Heart right ventricle (tissue), 16 donors: ENCODE measurements at regions not wholly inside any gene's neighbourhood (a gene's known extent, or its start where the extent isn't known, plus 50 kb on each side); places are given as distances from the start of the nearest gene placed in this dataset.

Experiments used
- ATAC-seq, 8 donors: fragments of 200-7000 bp; cut with Tn5 transposase; one replicate each; pipeline ENCODE4 v1.9.1; 2020; ENCODE audit warnings: mild to moderate bottlenecking in 8 of 8, moderate library complexity in 8 of 8, moderate number of reproducible peaks in 1 of 8
- DNase-seq, 2 donors: peaks; one replicate each; pipeline ENCODE4 v3.0.0-alpha.2; 2020
- H3K27ac ChIP-seq, 10 donors: fragments of 200-600 bp; sonication (generic) in 2 of 10; one replicate each; pipeline versions ENCODE4 v1.5.0 to v1.8.0; 2020 to 2022; ENCODE audit warnings: mild to moderate bottlenecking in 3 of 10
- H3K27me3 ChIP-seq, 7 donors: fragments of 200-600 bp; one replicate each; pipeline ENCODE4 v1.8.0; 2021 to 2022; ENCODE audit warnings: mild to moderate bottlenecking in 2 of 7
- H3K36me3 ChIP-seq, 9 donors: fragments of 200-600 bp; sonication (generic) in 1 of 9; one replicate each; pipeline versions ENCODE4 v1.5.0 to v1.8.0; 2020 to 2022; ENCODE audit warnings: mild to moderate bottlenecking in 2 of 9
- H3K4me1 ChIP-seq, 9 donors: fragments of 200-600 bp; sonication (generic) in 1 of 9; one replicate each; pipeline versions ENCODE4 v1.5.0 to v1.8.0; 2020 to 2022; ENCODE audit warnings: mild to moderate bottlenecking in 4 of 9
- H3K4me3 ChIP-seq, 10 donors: fragments of 200-600 bp; sonication (generic) in 2 of 10; one replicate each; pipeline versions ENCODE4 v1.5.0 to v1.8.0; 2020 to 2022; ENCODE audit warnings: mild to moderate bottlenecking in 7 of 10, moderate library complexity in 2 of 10
- H3K9me3 ChIP-seq, 11 donors: fragments of 200-600 bp in 10 of 11; sonication (generic) in 2 of 11; one replicate each; pipeline versions ENCODE4 v1.5.0 to v1.8.0; 2013 to 2022; ENCODE audit warnings: mild to moderate bottlenecking in 2 of 11, control low read depth in 1 of 11, moderate library complexity in 1 of 11
- WGBS, 2 donors: extraction: QIAGEN DNeasy Blood & Tissue Kit; methylation state at CpG; one replicate each; pipeline ENCODE4 v1.1.7; 2013; ENCODE audit warnings: inconsistent platforms in 1 of 2; 5-methylcytosine and 5-hydroxymethylcytosine counted together
- intact Hi-C, 10 donors: fragments of 100-400 bp; cut with DNase I; formaldehyde crosslinking; loops; one replicate each; pipeline versions ENCODE4 v1.11.1 to v1.14.2; 2022
- TF ChIP-seq, protein P1 (sequence below), 9 donors: fragments of 200-600 bp; sonication (generic) in 2 of 9; IDR thresholded peaks; one replicate each; pipeline versions ENCODE4 v1.5.0 to v1.8.0; 2021 to 2022; ENCODE audit warnings: antibody characterized with exemption in 9 of 9, mild to moderate bottlenecking in 5 of 9, moderate library complexity in 1 of 9
- donor health status: Arrhythmogenic right ventricular cardiomyopathy.
- donor health status: ischemic (EF 13 %, LVEDD 7.1; RV severe dilation, severe dysfunction).
- donor health status: healthy with polysubstance abuse.
- donor health status: DM: no; HTN: yes; CAD: no.
- donor health status: DM: no; HTN: no; CAD: no.
- donor health status: ischemic (EF 25% LVEDD 6.9; RV normal size, moderate dysfunction).
- donor health status: ischemic (EF 25% LVEDD 5.7; RV mildly dilated, moderate dysfunction).
- donor health status: healthy.
- donor health status: DM: yes; HTN: yes; CAD: no.
- donor health status: Ischemic cardiomyopathy.
- donor health status: ischemic (EF 35%, LVEDD 5.7; RV mildly dilated, moderate dysfunction).
- donor health status: nonischemic (EF 11% LVEDD 7.7; RV severe dilation, severe dysfunction).
- donor health status: DM: yes; HTN: yes; CAD: no.
- donor health status: PGD.
- donor health status: ischemic (EF 29% LVEDD 5.4; RV normal size, mild dysfunction).
- donor health status: nonischemic (EF 23%, LVEDD 6.1; RV moderate dilation, normal function).

DNA sequence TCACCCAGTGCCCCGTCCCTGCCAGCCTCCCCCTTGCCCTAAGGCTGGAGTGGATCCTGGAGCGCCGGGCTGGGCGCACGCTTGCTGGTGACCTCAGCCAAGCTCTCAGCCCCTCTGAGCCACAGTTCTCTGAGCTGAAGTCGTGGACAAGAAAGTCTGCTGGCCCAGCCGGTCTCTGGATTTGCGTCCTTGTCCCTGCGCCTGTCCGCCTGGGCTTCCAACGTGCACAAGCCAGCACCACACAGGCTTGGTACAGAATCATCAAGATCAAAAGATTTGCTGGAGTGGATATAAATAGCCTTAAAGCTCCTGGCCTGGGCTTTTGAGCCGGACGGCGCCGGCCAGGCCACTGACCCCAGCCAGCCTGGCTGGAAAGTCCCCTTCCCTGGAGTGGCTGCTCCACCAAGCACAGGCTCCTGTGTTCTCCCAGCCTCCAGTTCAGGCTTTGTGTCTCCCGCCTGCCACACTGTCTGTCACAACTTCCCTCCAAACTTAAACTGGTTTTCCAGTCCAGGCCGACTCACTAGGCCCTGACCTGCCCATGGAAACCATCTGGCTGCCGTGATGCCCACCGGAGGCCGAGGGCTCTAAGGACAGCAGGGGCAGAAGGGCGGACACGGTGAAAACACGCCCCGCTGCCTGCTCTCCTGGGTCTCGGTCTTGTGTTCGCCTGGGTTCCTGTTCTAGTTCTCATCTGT, 156.2 kb downstream of the NUP210 start:
- DNase-seq: peak in 1 of 2 donors; percentile 35
- WGBS, 2 donors: 63 to 77% methylated on average over 26 of the region's 26 CpGs
- intact Hi-C loops: no loop called here
- Histone ChIP-seq H3K36me3 (no peaks in the 10 kb centered on the region), H3K27ac (peak overlapping the region in 9 of 10 donors; percentile 16 to 76 (median 44)), H3K27me3 (peaks cover 0 to 8% (median 0%) of the 10 kb centered on the region in 7 donors), H3K4me1 (peaks cover 0 to 41% (median 3%) of the 10 kb centered on the region in 9 donors), H3K4me3 (no peak overlapping the region), H3K9me3 (no peaks in the 10 kb centered on the region)
- TF ChIP-seq, protein P1, sequence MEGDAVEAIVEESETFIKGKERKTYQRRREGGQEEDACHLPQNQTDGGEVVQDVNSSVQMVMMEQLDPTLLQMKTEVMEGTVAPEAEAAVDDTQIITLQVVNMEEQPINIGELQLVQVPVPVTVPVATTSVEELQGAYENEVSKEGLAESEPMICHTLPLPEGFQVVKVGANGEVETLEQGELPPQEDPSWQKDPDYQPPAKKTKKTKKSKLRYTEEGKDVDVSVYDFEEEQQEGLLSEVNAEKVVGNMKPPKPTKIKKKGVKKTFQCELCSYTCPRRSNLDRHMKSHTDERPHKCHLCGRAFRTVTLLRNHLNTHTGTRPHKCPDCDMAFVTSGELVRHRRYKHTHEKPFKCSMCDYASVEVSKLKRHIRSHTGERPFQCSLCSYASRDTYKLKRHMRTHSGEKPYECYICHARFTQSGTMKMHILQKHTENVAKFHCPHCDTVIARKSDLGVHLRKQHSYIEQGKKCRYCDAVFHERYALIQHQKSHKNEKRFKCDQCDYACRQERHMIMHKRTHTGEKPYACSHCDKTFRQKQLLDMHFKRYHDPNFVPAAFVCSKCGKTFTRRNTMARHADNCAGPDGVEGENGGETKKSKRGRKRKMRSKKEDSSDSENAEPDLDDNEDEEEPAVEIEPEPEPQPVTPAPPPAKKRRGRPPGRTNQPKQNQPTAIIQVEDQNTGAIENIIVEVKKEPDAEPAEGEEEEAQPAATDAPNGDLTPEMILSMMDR (IDR thresholded peaks at IDR 0.05): no peak
- peak in 7 of 8 donors; percentile 44 to 84 (median 60) for ATAC-seq

DNA sequence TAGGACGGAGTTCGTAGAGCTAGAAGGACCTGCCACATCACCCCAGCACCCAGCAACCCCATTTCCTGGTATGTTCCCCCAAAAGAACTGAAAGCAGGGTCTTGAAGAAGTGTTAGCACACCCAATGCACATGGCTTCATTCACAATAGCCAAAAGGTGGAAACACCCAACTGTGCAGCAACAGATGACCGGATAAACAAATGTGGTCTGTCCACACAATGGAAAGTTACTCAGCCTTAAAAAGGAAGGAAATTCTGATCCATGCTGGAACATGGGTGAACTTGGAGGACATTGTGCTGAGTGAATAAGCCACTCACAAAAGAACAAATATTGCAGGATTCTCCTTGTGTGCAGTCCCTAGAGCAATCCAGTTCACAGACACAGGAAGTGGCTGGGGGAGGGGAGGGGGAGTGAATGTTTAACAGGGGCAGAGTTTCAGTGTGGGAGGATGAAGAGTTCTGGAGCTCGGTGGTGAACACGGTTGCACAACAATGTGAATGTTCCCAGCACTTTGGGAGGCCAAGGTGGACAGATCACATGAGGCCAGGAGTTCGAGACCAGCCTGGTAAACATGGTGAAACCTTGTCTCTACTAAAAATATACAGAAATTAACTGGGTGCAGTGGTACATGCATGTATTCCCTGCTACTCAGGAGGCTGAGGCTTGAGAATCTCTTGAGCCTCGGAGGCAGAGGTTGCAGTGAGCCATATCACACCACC, 157.5 kb downstream of the NUP210 start:
- H3K27ac ChIP-seq: peak overlapping the region in 6 of 10 donors; percentile 29 to 70 (median 40)
- ATAC-seq (peak in 6 of 8 donors; percentile 25 to 79 (median 68)), DNase-seq (no peak)
- H3K9me3 ChIP-seq: no peaks in the 10 kb centered on the region
- WGBS, 2 donors: 67 to 69% methylated on average over 7 of the region's 7 CpGs
- H3K4me3 ChIP-seq: no peak overlapping the region
- peaks cover 0 to 42% (median 3%) of the 10 kb centered on the region in 9 donors for H3K4me1 ChIP-seq
- H3K27me3 ChIP-seq: peaks cover 0 to 4% (median 0%) of the 10 kb centered on the region in 7 donors
- TF ChIP-seq, protein P1 (IDR thresholded peaks at IDR 0.05): no peak
- intact Hi-C loops: no loop called here
- no peaks in the 10 kb centered on the region for H3K36me3 ChIP-seq

DNA sequence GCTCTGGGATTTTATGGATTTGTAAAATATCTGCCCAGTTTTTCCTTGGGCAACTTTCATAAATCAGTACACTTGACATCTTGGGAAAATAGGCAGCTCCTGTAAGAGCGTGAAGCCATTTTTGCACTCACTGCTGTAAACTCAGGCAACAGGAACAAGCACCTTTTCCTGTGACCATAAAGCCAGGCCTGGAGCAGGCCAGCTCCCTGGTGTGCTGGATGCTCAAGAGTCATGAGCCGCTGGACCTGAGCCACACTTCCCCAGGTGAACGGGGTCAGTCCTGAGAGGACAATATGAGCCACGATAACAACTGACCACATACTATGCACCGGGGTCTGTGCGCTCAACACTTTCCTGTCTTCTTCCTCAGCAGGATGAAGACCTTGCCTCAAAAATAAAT, 158.2 kb downstream of the NUP210 start:
- peak overlapping the region in 6 of 10 donors; percentile 29 to 63 (median 36) for H3K27ac ChIP-seq
- no peaks in the 10 kb centered on the region for H3K36me3 ChIP-seq
- 70 to 78% methylated on average over 6 of the region's 6 CpGs for WGBS, 2 donors
- H3K4me3 ChIP-seq: no peak overlapping the region
- H3K4me1 ChIP-seq: peaks cover 0 to 42% (median 3%) of the 10 kb centered on the region in 9 donors
- DNase-seq (no peak), ATAC-seq (peak in 1 of 8 donors; percentile 26)
- TF ChIP-seq, protein P1 (IDR thresholded peaks at IDR 0.05): no peak
- intact Hi-C loops: loop anchor here in 1 of 10 donors (2.0 kb wide), 1 partner anchor 21 kb away; no protein-coding TSS in a partner anchor
- no peaks in the 10 kb centered on the region for H3K9me3 ChIP-seq
- H3K27me3 ChIP-seq: peaks cover 0 to 4% (median 0%) of the 10 kb centered on the region in 7 donors

DNA sequence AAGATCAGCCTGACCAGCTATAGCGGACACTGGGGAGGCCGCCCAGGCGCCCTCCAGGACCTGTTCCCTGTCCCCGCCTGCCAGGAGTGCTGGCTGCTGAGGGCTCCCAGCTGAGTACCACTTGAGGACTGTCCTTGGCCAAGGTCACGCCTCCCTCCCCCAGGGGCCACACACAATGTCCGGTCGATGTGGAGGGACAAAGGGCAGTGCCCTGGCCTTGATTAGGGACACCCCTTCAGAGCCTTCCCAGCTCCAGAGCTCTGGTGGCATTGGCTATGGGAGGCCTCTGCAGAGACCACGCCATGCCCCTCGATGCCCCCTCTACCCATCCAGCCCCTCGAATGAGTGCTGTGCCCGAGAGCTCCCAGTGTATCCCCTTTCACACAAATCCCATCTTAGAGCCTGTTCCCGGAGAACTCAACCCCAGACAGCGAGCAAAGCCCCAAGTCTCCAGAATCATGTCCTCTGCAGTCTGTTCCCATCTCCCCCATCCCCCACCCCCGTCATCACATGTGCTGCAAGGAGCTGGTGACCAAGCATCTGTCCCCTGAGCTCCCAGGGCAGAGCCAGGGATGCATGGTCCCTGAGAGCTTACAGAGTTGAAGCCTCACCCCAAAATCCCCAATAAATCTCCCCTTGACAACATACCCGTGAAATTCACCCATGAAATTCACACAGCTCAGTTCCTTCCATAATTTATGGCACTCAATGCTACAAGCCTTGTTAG, 158.9 kb downstream of the NUP210 start:
- Histone ChIP-seq H3K36me3 (no peaks in the 10 kb centered on the region), H3K9me3 (no peaks in the 10 kb centered on the region), H3K27me3 (peaks cover 0 to 10% (median 4%) of the 10 kb centered on the region in 7 donors), H3K4me1 (peaks cover 0 to 42% (median 3%) of the 10 kb centered on the region in 9 donors), H3K27ac (peak overlapping the region in 3 of 10 donors; percentile 30 to 63 (median 42)), H3K4me3 (no peak overlapping the region)
- ATAC-seq (no peak), DNase-seq (no peak)
- 79 to 82% methylated on average over 15 of the region's 15 CpGs for WGBS, 2 donors
- intact Hi-C loops: loop anchor here in 1 of 10 donors (2.0 kb wide), 1 partner anchor 22 kb away; no protein-coding TSS in a partner anchor
- TF ChIP-seq, protein P1 (IDR thresholded peaks at IDR 0.05): no peak
